Gastroesophageal sphincter (tissue), 4 donors: ENCODE measurements at regions not wholly inside any gene's neighbourhood (a gene's known extent, or its start where the extent isn't known, plus 50 kb on each side); places are given as distances from the start of the nearest gene placed in this dataset.

Experiments used
- ATAC-seq: fragments of 150-250 bp; one replicate; pipeline ENCODE4 v1.9.1; 2016; ENCODE audit warnings: mild to moderate bottlenecking, moderate library complexity
- H3K27ac ChIP-seq, 4 donors: fragments of 200-600 bp; sonication (generic) in 3 of 4; 1 replicate in 3 of 4; 2 replicates in 1 of 4; pipeline ENCODE4 v1.5.1; 2016 to 2019
- H3K27me3 ChIP-seq: fragments of 200-600 bp; sonication (generic); one replicate; pipeline ENCODE4 v1.5.1; 2019
- H3K36me3 ChIP-seq, 2 donors: fragments of 200-600 bp; sonication (generic); one replicate each; pipeline ENCODE4 v1.5.1; 2019; ENCODE audit warnings: control low read depth in 1 of 2
- H3K4me1 ChIP-seq, 3 donors: fragments of 200-600 bp; sonication (generic); 1 replicate in 2 of 3; 2 replicates in 1 of 3; pipeline ENCODE4 v1.5.1; 2016 to 2019; ENCODE audit warnings: control low read depth in 2 of 3
- H3K4me3 ChIP-seq, 2 donors: fragments of 200-600 bp; sonication (generic); one replicate each; pipeline ENCODE4 v1.5.1; 2019; ENCODE audit warnings: mild to moderate bottlenecking in 1 of 2, moderate library complexity in 1 of 2
- H3K9me3 ChIP-seq, 3 donors: fragments of 200-600 bp; sonication (generic); one replicate each; pipeline ENCODE4 v1.5.1; 2017 to 2019; ENCODE audit warnings: control low read depth in 2 of 3
- EP300 ChIP-seq: sonication (generic); formaldehyde crosslinking; IDR thresholded peaks from one replicate; pipeline ENCODE4 v1.6.1; 2017; ENCODE audit warnings: antibody characterized with exemption, mild to moderate bottlenecking
- POLR2A ChIP-seq, 2 donors: fragments of 450-650 bp; IDR thresholded peaks; one replicate each; pipeline ENCODE4 v1.6.1; 2017; ENCODE audit warnings: antibody characterized with exemption in 2 of 2, mild to moderate bottlenecking in 2 of 2, moderate library complexity in 1 of 2
- POLR2AphosphoS5 ChIP-seq: sonication (generic); formaldehyde crosslinking; IDR thresholded peaks from one replicate; pipeline ENCODE4 v1.6.1; 2017; ENCODE audit warnings: antibody characterized with exemption
- WGBS, 2 donors: methylation state at CpG; one replicate each; pipeline ENCODE4 v1.1.5; 2018; ENCODE audit warnings: low coverage in 1 of 2; 5-methylcytosine and 5-hydroxymethylcytosine counted together
- TF ChIP-seq, protein P1 (sequence below), 4 experiments: fragments of 200-600 bp in 2 of 4; fragments of 450-650 bp in 2 of 4; sonication (generic) in 1 of 4; IDR thresholded peaks; one replicate each; pipeline ENCODE4 v1.5.1; 2017 to 2019; ENCODE audit warnings: antibody characterized with exemption in 4 of 4, mild to moderate bottlenecking in 2 of 4, moderate library complexity in 2 of 4

DNA sequence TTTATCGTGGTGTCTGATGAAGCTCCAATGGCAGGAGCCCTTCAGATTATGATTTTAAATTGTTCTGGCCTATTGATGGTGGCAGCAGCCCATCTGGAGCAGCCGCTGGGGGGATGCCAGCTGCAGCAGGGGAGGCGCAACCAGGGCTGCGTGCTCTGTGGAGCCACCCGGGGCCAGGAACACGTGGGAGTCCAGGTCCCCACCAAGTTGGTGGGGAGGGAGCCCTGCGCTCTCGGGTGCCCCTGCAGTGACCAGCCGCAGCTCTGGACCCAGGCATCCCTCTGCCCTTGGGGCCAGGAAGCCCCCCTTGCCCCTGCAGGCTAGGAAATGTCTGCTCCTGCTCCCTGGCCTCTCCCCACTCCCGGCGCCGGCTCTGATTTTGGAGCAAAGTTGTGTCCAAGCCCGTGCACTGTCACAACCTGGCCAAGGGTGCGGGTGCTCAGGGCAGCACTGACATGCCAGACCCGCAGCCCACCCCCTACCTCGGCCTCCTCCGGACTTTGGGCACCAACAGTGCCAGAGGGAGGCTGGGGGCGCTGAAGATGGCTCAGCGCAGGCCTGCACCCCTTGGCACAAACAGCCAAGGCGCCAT is 147.2 kb upstream of the ADO start:
- TF ChIP-seq POLR2AphosphoS5 (no peak), EP300 (no peak), POLR2A (IDR thresholded peaks at IDR 0.05) (no peak)
- TF ChIP-seq, protein P1, sequence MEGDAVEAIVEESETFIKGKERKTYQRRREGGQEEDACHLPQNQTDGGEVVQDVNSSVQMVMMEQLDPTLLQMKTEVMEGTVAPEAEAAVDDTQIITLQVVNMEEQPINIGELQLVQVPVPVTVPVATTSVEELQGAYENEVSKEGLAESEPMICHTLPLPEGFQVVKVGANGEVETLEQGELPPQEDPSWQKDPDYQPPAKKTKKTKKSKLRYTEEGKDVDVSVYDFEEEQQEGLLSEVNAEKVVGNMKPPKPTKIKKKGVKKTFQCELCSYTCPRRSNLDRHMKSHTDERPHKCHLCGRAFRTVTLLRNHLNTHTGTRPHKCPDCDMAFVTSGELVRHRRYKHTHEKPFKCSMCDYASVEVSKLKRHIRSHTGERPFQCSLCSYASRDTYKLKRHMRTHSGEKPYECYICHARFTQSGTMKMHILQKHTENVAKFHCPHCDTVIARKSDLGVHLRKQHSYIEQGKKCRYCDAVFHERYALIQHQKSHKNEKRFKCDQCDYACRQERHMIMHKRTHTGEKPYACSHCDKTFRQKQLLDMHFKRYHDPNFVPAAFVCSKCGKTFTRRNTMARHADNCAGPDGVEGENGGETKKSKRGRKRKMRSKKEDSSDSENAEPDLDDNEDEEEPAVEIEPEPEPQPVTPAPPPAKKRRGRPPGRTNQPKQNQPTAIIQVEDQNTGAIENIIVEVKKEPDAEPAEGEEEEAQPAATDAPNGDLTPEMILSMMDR (IDR thresholded peaks at IDR 0.05): no peak
- no peak overlapping the region for H3K27ac ChIP-seq
- H3K4me1 ChIP-seq: no peaks in the 10 kb centered on the region
- H3K4me3 ChIP-seq: no peak overlapping the region
- no peak for ATAC-seq
- 67 to 83% methylated on average over 1 of the region's 20 CpGs for WGBS, 2 donors
- no peaks in the 10 kb centered on the region for H3K9me3 ChIP-seq
- no peaks in the 10 kb centered on the region for H3K36me3 ChIP-seq
- no peaks in the 10 kb centered on the region for H3K27me3 ChIP-seq

DNA sequence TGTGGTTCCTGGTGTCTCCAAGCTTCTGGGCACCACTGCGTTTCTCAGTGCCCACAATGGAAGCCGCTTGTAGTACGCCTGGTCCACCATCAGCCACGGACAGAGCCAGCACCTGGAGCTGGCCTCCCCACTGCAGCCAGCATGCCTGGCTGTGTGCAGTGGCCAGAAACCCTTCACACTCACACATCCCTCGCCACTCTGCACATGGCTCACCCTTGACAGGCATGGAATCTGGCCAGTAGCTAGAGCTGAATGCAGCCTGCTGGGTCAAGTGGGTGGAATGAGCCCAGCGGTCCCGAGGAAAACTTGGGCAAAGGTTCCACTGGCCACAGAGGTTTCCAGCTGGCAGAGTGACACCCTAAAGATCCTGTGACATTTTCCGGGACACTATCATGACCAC is 146.0 kb upstream of the ADO start:
- 0 to 75% methylated on average over 1 to 3 of the region's 8 CpGs for WGBS, 2 donors
- no peak overlapping the region for H3K4me3 ChIP-seq
- no peak for TF ChIP-seq POLR2AphosphoS5
- no peak for TF ChIP-seq EP300
- TF ChIP-seq POLR2A (IDR thresholded peaks at IDR 0.05): no peak
- TF ChIP-seq, protein P1 (IDR thresholded peaks at IDR 0.05): no peak
- H3K27ac ChIP-seq: no peak overlapping the region
- H3K4me1 ChIP-seq: no peaks in the 10 kb centered on the region
- ATAC-seq: no peak
- H3K9me3 ChIP-seq: no peaks in the 10 kb centered on the region
- no peaks in the 10 kb centered on the region for H3K27me3 ChIP-seq
- H3K36me3 ChIP-seq: no peaks in the 10 kb centered on the region

DNA sequence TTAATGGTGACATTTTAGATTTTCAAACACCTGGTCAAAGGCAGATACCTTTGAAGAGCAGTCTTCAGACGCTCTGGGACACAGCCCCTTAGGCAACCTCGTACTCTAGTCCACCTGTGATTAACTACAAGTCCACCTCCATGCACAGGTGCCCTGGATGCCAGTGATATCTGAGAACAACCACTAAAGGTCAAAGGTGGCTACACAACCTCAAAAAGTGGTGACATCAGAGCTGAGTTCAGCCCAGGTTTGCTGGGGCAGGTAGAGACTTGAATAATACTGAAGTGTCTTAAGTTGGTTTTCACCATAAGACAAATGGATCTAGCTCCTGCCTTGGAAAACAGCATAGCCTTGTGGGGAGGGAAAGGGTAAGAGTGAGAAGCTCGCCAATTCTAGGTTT is 143.4 kb upstream of the ADO start:
- no peaks in the 10 kb centered on the region for H3K9me3 ChIP-seq
- H3K27me3 ChIP-seq: no peaks in the 10 kb centered on the region
- TF ChIP-seq POLR2A (IDR thresholded peaks at IDR 0.05) (no peak), EP300 (no peak), POLR2AphosphoS5 (no peak)
- TF ChIP-seq, protein P1 (IDR thresholded peaks at IDR 0.05): no peak
- no peaks in the 10 kb centered on the region for H3K36me3 ChIP-seq
- no peak for ATAC-seq
- 42 to 75% methylated on average over 2 of the region's 3 CpGs for WGBS, 2 donors
- no peaks in the 10 kb centered on the region for H3K4me1 ChIP-seq
- H3K4me3 ChIP-seq: no peak overlapping the region
- no peak overlapping the region for H3K27ac ChIP-seq

DNA sequence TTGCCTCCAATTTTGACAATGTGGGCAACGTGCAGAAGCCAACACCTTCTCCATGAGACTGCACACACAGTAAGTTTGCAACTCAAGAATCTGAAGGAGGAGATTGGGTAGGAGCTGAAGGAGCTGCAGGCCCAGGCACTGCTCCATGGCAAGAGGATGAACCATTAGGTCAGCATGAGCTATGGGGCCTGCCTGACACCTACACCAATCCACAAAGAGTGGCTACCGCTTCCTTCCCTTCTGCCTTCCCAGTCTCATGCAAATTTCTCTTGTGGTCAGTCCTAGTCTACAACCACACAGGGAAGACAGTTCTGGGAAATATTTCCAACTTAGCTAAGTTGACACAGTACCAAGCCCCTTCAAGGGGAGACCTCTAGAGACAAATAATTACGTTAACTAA is 142.0 kb upstream of the ADO start:
- no peaks in the 10 kb centered on the region for H3K4me1 ChIP-seq
- no peak overlapping the region for H3K4me3 ChIP-seq
- H3K27ac ChIP-seq: no peak overlapping the region
- H3K36me3 ChIP-seq: no peaks in the 10 kb centered on the region
- H3K9me3 ChIP-seq: no peaks in the 10 kb centered on the region
- TF ChIP-seq, protein P1 (IDR thresholded peaks at IDR 0.05): no peak
- TF ChIP-seq POLR2AphosphoS5 (no peak), POLR2A (IDR thresholded peaks at IDR 0.05) (no peak), EP300 (no peak)
- ATAC-seq: no peak
- 87% methylated on average over 2 of the region's 3 CpGs; no CpG with 5 or more reads in 1 of the 2 donors for WGBS, 2 donors
- H3K27me3 ChIP-seq: no peaks in the 10 kb centered on the region

DNA sequence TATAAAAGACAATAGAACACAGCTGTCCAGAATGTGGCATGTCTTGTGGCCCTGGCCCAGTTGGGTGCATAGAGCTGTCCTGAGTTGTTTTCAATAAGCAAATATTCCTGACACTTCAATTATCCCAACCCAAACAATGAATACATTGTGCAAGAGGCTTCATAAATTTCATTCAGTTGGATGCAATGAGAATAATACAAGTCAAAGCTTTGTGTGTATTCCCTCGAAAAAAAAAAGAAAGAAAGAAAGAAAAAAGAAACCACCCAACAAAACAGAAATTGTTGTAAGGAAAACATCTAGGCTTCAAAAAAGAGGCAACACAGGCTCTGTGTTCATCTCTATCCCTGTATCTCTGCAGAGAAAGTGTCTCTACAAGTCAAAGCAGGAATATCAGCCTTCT is 138.7 kb upstream of the ADO start:
- 58 to 80% methylated on average over 1 of the region's 1 CpG for WGBS, 2 donors

More for the DNA sequence above, 138.7 kb upstream of the ADO start:
- Histone ChIP-seq H3K27ac (no peak overlapping the region), H3K4me3 (no peak overlapping the region), H3K4me1 (no peaks in the 10 kb centered on the region), H3K27me3 (no peaks in the 10 kb centered on the region), H3K9me3 (no peaks in the 10 kb centered on the region), H3K36me3 (no peaks in the 10 kb centered on the region)
- no peak for TF ChIP-seq POLR2AphosphoS5
- no peak for ATAC-seq
